RPMI7951 (cell line): ENCODE measurements at regions not wholly inside any gene's neighbourhood (a gene's known extent, or its start where the extent isn't known, plus 50 kb on each side); places are given as distances from the start of the nearest gene placed in this dataset.

Source experiments
- DNase-seq: peaks from one replicate; pipeline ENCODE4 v3.0.0-alpha.2; 2012; ENCODE audit warnings: low read depth

DNA sequence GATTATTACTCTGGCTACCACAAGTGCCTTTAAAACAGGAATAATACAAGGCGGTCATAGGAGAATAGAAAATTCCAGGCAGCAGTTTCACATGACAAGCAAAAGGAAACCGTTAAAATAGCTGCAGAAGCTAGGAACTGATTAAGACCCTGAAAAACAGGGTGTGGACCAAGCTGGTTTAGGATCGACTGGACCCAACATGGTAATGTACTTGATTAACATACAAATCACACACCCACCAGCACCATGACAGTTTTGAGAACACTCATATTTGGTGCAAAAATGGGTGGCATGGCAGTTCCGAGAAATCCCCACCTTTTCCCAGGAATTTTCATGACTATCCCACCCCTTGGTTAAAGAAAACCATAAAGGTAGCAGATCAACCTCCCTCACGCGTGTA lies 51.9 kb upstream of the TMEM163 start:
- no peak for DNase-seq

DNA sequence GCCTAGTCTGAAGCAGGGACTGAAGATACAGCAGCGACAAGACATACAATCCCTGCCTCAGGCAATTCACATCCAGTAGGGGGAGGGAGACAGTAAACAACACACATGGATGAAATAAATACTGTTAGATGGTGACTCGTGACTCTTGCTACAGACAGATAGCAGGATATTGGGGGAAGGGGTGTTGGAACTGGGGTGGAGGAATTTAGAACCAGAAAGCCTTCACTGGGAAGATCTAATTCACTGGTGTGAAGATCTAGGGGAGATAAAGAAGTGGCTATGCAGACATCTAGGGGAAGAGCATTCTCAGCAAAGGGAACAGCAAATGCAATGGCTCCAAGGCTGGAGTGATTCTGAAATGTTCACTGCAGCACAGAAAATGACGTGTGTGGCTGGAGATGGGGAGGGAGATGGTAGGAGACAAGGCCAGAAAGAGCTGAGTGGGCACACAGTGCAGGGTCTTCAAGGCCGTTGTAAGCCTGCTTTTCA lies 52.6 kb upstream of the TMEM163 start:
- DNase-seq: peak; percentile 53

DNA sequence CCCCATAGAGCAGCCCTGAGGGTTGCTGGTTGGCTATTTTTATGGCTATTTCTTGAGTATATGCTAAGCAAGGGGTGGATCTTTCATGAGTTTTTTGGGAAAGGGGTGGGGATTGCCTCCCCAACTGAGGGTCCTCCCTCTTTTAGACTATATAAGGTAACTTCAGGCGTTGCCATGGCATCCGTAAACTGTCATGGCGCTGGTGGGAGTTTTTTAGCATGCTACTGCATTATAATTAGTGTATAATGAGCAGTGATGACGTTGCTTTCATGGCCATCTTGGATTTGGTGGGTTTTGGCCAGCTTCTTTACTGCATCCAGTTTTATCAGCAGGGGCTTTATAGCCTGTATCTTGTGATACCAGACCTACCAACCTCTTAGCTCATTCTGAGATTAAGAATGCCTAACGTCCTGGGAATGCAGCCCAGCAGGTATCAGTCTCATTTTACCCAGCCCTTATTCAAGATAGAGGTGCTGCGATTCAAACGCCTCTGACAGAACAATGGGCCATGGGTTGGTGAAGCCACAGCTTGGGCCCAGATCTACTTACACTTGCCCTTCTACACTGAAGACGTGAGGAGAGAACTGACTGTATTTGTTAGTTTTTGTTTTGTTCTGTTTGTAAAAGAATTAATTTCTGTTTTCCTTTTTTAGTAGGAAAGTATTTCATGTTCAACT lies 53.8 kb upstream of the TMEM163 start:
- DNase-seq: no peak

DNA sequence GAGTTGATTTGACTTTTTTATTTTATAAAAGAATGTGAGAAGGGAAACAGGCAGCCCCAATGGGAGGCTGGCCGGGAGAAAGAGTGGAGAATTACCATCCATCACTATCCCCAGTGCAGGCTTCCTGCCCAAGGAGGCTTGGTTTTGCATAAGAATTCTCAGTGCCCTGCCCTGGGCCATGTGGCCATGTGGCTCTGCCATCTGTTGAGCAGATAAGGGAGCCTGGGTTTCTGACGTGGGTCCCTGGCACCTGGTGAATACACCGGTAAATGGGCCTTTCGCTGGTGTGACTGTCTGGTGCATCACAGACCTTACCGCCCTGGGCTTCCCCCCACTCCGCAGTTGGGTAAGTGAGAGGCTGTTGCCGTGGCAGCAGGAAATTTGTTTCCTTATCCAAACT lies 54.5 kb upstream of the TMEM163 start:
- DNase-seq: peak; percentile 66

DNA sequence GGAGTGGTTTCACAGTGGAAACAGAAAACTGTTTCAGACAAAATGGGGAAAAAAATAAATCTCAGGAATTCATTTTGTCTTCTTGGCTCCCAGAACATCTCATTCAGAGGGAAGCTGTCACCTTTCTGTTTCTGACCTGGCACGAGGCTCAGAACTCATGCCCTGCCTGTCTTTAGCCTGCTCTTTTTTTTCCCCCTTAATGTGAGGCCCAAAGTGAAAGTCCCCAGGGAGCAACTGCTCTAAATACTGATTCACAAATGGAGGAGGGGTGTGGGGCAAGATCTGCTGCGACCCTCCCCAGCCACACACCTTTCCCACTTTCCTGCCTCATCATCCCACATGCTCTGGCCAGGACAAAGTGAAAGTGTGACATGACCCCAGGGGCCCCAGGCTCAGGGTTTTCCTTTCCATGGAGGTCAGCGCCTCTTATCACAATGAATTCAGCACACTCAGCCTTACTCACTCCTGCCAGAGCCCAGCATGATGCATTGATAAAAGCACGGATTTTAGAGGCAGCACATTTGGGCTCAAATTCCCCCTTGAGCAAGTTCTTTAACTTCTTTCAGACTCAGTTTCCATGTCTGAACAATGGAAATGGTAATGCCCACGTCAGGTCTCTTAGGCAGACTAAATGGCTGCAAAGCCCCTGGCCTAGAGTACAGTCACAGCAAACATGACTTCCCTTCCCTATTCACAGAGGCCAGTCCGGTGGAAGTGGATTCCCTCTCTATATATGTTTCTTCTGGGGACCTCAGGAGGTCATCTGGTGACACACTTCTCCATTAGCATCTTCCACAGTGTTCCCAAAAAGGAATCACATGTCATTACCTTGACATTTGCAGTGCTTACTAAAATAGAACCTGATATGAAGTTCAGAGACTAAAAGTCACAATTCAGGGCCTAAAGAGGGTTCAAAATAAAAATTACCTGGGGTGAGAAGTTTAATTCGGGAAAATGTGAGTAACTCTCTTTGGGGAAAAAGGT lies 55.3 kb upstream of the TMEM163 start:
- DNase-seq: peak; percentile 64

DNA sequence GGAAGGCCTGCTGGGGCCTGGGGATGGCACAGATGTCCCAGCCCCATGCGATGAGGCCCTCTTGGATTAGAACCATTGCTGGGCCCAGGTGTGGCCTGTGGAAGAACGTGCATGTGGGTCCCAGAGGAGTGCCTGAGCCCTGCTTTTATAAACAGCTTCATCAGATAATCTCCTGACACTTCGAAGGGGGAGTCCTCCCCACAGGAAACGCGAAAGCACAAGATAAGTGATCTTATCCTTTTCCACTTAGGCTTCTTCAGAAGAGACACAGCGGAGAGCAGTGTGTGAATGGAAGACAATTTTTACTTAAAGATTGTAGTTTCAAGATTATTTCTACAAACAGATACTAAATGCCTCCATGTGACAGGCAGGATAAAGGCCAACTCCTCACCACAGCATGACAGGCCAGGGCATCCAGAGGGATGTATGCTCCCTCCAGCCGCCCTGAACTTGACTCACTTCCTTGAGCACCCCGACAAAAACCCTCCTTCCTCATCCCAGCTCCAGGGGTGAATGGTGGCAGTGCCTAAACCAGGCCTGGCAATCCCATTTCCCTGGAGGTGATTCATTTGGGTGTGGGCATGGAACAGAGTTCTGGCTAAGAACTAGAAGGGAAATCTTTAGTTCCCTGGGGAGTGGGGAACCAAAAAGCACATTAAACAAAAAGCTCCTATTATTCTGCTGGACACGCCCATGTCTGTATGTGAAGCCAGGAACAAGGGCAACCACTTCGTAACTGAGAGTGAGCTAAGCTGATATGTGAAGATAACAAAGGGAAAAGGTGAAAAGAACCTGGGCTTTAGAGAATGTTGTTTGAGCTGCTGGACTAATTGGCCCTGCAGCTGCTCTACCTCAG lies 56.2 kb upstream of the TMEM163 start:
- peak; percentile 79 for DNase-seq

DNA sequence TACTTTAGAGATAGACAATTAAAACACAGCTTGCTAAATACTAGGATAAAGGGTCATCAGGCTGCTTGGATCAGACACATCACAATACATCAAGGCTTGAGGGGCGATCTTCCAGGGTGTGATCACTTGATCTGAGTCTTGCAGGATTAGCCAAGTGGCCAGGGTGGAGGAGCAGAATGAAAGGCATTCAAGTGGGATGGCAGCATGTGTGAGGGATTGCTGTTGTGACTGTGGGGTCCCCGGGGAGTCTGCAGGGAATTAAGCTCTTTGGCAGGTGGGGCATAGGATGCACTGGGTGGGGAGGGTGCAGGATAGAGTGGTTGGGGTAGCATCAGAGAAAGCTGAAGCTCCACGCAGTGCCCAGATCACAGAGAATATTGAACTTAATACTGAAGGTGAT lies 58.0 kb upstream of the TMEM163 start:
- DNase-seq: no peak

DNA sequence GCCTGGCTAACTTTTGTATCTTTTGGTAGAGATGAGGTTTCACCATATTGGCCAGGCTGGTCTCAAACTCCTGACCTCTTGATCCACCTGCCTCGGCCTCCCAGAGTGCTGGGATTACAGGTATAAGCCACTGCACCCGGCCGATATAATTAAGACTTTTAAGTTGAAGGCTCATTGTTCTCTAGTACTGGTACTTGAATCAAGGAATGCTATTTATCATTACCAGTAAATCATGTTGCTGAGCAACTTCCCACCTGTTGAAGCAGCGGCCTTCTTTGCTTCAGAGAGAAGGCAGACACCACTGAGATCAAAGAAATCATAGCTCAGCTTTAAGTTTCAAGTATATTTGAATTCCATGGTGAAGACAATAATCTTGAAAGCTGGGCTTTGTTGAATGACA lies 58.8 kb upstream of the TMEM163 start:
- no peak for DNase-seq

DNA sequence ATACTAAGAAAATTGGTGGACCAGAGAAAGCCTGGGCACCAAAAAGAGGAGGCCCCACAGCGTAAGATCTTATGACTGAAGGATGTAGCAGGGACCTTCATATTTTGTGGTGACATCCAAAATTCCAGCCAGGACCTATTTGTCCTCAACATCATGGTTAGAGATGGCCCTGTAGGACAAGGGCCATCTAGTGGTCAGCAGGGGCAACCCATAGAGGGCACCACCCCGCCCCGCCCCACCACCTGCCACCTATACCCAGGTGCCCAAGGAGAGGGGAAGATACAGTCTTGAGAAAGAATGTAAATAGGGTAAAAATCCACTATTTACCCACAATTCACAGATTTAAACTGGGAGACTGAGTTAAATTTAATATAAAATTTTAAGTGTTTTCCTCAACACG lies 59.6 kb upstream of the TMEM163 start:
- DNase-seq: no peak

DNA sequence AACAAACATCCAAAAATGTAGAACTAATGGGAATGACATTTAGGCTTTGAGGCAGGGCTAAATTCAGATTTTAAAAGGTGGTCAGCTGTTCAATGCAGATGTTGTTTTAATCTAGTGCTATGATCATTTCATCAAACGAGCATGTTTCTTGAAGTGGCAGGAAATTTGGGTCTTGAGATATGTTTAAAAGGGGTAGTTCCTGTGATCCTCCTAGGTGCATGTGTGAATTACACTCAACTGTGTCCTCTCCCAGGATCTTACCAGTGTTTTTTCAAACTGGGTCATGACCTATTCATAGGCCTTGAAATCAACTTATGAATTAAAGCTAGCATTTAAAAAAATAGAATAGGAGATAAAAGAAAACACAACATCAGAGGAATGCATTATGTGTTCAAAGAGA lies 57.4 kb upstream of the ACMSD start:
- DNase-seq: no peak

DNA sequence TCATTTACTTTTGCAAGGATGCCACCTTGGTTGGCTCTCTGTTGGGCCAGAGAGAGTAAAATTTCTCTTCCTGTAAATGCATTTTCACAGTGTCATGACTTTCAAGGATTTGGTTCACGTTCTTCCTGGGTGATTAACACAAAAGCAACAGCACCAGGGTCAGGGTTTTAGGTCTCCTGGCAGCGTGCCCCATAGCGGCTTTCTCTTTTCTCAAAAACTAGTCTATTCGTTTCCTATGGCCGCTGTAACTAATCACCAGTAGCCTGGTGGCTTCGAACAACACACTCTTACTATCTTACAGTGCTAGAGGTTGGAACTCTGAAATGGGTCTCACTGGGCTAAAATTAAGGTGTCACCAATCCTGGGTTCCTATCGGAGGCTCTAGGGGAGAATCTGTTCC lies 56.3 kb upstream of the ACMSD start:
- DNase-seq: no peak

DNA sequence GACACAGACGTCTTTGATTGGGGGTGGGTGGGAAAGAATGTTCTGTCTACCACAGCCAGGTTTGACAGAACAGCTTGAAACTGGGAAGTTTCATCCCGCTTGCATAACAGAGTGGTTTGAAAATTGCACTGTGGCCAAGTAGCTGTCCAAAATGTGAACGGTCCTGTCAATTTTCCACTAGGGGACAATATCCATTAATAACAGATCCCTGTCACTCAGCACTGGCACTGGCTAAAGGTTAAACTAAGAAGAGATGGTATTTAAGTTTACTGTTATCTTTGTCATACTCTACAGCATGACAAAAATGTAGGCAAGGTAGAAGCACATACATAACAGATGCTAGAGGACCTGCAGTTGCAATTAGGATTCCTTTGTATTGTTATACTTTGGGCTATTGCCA lies 55.6 kb upstream of the ACMSD start:
- DNase-seq: peak; percentile 72

DNA sequence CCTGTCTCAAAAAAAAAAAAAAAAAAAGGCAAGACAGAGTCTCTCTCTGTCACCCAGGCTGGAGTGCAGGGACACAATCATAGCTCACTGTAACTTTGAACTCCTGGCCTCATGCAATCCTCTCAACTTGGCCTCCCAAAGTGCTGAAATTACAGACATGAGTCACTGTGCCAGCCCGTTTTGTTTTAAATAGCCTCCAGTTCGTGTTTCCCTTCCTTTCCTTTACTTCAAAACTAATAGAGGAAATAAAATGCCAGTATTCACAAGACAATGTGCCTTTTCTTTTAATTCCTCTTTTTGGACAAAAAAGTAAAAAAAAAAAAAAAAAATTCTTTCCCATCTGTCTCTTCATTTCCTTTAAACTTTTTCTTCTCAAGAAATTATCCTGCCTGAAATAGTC lies 54.5 kb upstream of the ACMSD start:
- DNase-seq: peak; percentile 38

DNA sequence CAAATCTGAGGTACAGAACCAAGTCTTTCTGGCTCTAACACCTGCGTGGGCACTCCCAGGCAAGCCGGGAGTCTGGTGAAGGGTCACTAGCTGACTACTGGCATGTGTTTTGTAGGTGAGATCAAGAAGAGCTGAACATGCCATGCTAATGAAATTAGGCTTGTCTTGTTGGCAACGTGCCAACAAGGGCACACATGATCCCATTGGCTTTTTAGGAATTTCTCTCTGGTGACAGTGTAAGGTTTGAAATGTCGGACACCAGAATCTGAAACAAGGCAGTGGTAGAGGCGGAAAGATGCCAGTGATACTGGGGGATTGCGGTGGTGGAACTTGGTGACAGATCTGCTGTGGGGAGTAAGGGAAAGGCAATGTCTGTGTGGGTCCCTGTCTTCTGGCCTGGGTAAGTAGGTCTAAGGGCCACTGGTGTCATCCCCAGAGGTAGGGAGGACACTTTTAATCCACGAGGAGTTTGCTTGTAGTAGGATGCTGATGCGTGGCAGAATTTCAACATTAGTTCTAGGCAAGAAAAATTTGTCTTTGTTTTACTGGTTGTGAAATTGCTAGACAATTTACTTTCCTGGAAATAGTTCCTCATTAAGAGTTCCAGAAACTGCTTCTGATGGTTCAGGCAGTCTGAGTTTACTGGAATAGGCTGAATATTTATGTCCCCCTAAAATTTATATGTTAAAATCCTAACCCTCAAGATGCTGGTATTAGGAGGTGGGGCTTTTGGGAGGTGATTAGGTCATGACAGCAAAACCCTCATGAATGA lies 52.6 kb upstream of the ACMSD start:
- DNase-seq: no peak

DNA sequence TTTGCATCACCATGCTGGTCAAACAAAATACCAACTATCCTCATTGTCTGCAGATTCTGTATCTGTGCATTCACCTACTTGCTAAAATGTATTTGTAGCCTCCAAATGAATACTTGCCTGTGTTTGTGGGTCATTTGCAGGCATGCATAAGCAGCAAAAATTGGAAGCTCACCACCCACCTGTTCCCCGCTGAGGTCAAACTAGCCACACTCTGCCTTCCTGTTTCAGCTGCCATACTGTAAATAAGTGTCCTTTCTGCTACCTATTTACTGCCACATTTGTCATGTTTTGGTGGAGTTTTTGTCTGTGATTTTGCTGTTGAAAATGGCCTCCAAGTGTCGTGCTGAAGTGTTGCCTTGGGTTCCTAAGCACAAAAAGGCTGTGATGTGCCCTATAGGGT lies 50.0 kb upstream of the ACMSD start:
- no peak for DNase-seq
